OCI-LY7 (cell line): ENCODE measurements at regions not wholly inside any gene's neighbourhood (a gene's known extent, or its start where the extent isn't known, plus 50 kb on each side); places are given as distances from the start of the nearest gene placed in this dataset.

ENCODE experiments used
- BruUV-seq: library from RNA; stranded (reverse); fragments of 400-500 nt; replicated peaks from 2 replicates; lab custom pipeline; 2021; lab: Mats Ljungman, UMichigan
- CTCF ChIA-PET: fragments of 300-600 bp; sonication (Branson Sonifier 250); formaldehyde crosslinking; loops from one replicate; lab custom pipeline; 2022; ENCODE audit warnings: antibody characterized with exemption; ENCODE audit not compliant: unreplicated experiment; lab: Charles Lee
- POLR2A ChIA-PET: fragments of 300-600 bp; sonication (Branson Sonifier 250); formaldehyde crosslinking; loops from one replicate; lab custom pipeline; 2022; ENCODE audit warnings: antibody characterized with exemption; lab: Charles Lee
- DNase-seq: peaks from one replicate; pipeline ENCODE4 v3.0.0-alpha.2; 2015; ENCODE audit warnings: low spot score
- H2AFZ ChIP-seq: fragments of 200-600 bp; sonication (generic), shearing (Covaris generic); 2 replicates; pipeline ENCODE4 v1.6.1; 2014; ENCODE audit warnings: mild to moderate bottlenecking, antibody characterized with exemption, low read length, moderate library complexity
- H3K27ac ChIP-seq: fragments of 200-600 bp; sonication (generic); 2 replicates; pipeline ENCODE4 v1.5.1; 2014; ENCODE audit warnings: mixed run types, low read depth, mild to moderate bottlenecking, moderate library complexity, low read length, inconsistent platforms; ENCODE audit not compliant: poor library complexity, severe bottlenecking
- H3K36me3 ChIP-seq: fragments of 200-600 bp; sonication (generic); 2 replicates; pipeline ENCODE4 v1.6.1; 2014; ENCODE audit warnings: mild to moderate bottlenecking, antibody characterized with exemption, low read length, moderate library complexity, mixed read lengths; ENCODE audit not compliant: insufficient read depth
- H3K4me1 ChIP-seq: fragments of 200-600 bp; sonication (generic); 2 replicates; pipeline ENCODE4 v1.5.1; 2014; ENCODE audit warnings: mild to moderate bottlenecking, low read length; ENCODE audit not compliant: insufficient read depth, poor library complexity, severe bottlenecking
- H3K4me2 ChIP-seq: fragments of 200-600 bp; sonication (generic); 2 replicates; pipeline ENCODE4 v1.6.1; 2014; ENCODE audit warnings: mild to moderate bottlenecking, low read length
- H3K4me3 ChIP-seq: fragments of 200-600 bp; sonication (generic); 2 replicates; pipeline ENCODE4 v1.5.1; 2014; ENCODE audit warnings: mild to moderate bottlenecking, low read depth, low read length; ENCODE audit not compliant: poor library complexity, severe bottlenecking
- H3K79me2 ChIP-seq: fragments of 200-600 bp; sonication (generic); 2 replicates; pipeline ENCODE4 v1.6.1; 2016; ENCODE audit warnings: low read depth, mild to moderate bottlenecking, low read length, moderate library complexity, mixed read lengths; ENCODE audit not compliant: insufficient read depth
- H3K9me2 ChIP-seq: fragments of 200-600 bp; sonication (generic); 2 replicates; pipeline ENCODE4 v1.6.1; 2016; ENCODE audit warnings: mild to moderate bottlenecking, low read length, mixed read lengths; ENCODE audit not compliant: insufficient read depth
- H3K9me3 ChIP-seq: fragments of 200-600 bp; sonication (generic); 2 replicates; pipeline ENCODE4 v1.6.1; 2014; ENCODE audit warnings: mild to moderate bottlenecking, mixed run types, low read length, mixed read lengths
- H4K20me1 ChIP-seq: fragments of 200-600 bp; sonication (generic); 2 replicates; pipeline ENCODE4 v1.6.1; 2014; ENCODE audit warnings: mild to moderate bottlenecking, antibody characterized with exemption, low read length, moderate library complexity, mixed read lengths; ENCODE audit not compliant: insufficient read depth
- EZH2phosphoT487 ChIP-seq: fragments of 200-600 bp; sonication (generic); IDR thresholded peaks from 2 replicates; pipeline ENCODE4 v1.6.1; 2018; ENCODE audit warnings: low read depth, borderline replicate concordance, mild to moderate bottlenecking, mixed run types, antibody characterized with exemption, low read length, moderate library complexity, mixed read lengths
- intact Hi-C: fragments of 100-400 bp; cut with micrococcal nuclease; formaldehyde crosslinking; loops from one replicate; pipeline ENCODE4 v1.10.0; 2022; ENCODE audit not compliant: unreplicated experiment
- TF ChIP-seq, protein P1 (sequence below): fragments of 200-600 bp; sonication (generic); conservative IDR thresholded peaks from 2 replicates; pipeline ENCODE4 v1.5.1; 2014; ENCODE audit warnings: mild to moderate bottlenecking, antibody characterized with exemption, low read length, moderate library complexity, mixed read lengths

DNA sequence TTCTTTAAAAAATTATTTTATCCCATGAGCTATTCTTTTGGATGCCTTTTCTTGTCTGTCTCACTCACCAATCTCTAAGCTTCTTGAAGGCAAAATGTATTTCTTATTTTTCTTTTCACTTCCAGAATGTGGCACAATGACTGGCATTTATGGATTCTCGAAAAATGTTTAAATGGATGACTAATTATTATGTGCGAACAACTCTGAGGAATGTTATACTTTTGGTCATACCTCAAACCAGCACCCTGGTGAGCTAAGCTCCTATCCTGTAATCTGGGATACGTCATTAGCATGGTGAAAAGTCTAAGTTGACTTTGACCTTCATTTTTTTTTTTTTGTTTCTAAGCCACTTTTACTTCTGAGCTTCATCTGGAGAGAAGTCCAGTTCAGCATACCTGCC lies 214.0 kb upstream of the CEP162 start:
- Histone ChIP-seq H2AFZ (no peak overlapping the region), H3K36me3 (no peaks in the 10 kb centered on the region), H3K79me2 (no peaks in the 10 kb centered on the region), H3K4me2 (no peak overlapping the region), H3K9me3 (no peaks in the 10 kb centered on the region), H3K9me2 (no peaks in the 10 kb centered on the region), H3K4me3 (no peak overlapping the region), H3K27ac (no peak overlapping the region), H3K4me1 (no peaks in the 10 kb centered on the region), H4K20me1 (no peaks in the 10 kb centered on the region)
- no peak for TF ChIP-seq EZH2phosphoT487
- TF ChIP-seq, protein P1, sequence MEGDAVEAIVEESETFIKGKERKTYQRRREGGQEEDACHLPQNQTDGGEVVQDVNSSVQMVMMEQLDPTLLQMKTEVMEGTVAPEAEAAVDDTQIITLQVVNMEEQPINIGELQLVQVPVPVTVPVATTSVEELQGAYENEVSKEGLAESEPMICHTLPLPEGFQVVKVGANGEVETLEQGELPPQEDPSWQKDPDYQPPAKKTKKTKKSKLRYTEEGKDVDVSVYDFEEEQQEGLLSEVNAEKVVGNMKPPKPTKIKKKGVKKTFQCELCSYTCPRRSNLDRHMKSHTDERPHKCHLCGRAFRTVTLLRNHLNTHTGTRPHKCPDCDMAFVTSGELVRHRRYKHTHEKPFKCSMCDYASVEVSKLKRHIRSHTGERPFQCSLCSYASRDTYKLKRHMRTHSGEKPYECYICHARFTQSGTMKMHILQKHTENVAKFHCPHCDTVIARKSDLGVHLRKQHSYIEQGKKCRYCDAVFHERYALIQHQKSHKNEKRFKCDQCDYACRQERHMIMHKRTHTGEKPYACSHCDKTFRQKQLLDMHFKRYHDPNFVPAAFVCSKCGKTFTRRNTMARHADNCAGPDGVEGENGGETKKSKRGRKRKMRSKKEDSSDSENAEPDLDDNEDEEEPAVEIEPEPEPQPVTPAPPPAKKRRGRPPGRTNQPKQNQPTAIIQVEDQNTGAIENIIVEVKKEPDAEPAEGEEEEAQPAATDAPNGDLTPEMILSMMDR: no peak
- no peak for DNase-seq
- ChIA-PET CTCF (no interaction called here), POLR2A (interaction anchor here (0.8 kb wide), 1 partner anchor 19 kb away, joined by 3 read pairs; no protein-coding TSS in a partner anchor)
- intact Hi-C loops: no loop called here
- no TSS peak for BruUV-seq

DNA sequence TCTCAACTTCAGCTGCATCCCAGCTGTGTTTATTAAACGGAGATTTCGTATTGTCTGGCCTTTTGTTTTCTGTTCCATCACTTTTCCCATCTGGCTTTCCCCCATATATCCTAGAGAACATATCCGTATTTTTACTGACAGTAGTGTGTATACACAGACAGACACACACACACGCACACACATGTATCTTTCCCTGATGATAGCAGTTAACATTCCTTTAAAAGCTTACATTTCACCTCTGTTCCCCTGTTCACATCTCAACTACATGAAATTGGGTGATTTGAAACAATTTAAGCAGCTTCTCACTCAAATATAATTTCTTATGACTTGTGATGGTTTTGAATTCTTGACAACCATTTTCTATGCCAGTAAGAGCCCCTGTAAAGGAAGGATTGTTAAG lies 207.1 kb upstream of the CEP162 start:
- H3K27ac ChIP-seq: no peak overlapping the region
- H3K4me3 ChIP-seq: no peak overlapping the region
- POLR2A ChIA-PET: interaction anchor here (0.6 kb wide), 2 partner anchors 14 to 66 kb away, joined by 3 read pairs; no protein-coding TSS in a partner anchor
- no peak overlapping the region for H2AFZ ChIP-seq
- no peak for DNase-seq
- no peaks in the 10 kb centered on the region for H3K4me1 ChIP-seq
- H3K79me2 ChIP-seq: no peaks in the 10 kb centered on the region
- no peaks in the 10 kb centered on the region for H4K20me1 ChIP-seq
- TF ChIP-seq EZH2phosphoT487: no peak
- TF ChIP-seq, protein P1: no peak
- CTCF ChIA-PET: no interaction called here
- intact Hi-C loops: no loop called here
- no peaks in the 10 kb centered on the region for H3K36me3 ChIP-seq
- H3K9me2 ChIP-seq: no peaks in the 10 kb centered on the region
- H3K4me2 ChIP-seq: no peak overlapping the region
- no peaks in the 10 kb centered on the region for H3K9me3 ChIP-seq
- BruUV-seq: no TSS peak

DNA sequence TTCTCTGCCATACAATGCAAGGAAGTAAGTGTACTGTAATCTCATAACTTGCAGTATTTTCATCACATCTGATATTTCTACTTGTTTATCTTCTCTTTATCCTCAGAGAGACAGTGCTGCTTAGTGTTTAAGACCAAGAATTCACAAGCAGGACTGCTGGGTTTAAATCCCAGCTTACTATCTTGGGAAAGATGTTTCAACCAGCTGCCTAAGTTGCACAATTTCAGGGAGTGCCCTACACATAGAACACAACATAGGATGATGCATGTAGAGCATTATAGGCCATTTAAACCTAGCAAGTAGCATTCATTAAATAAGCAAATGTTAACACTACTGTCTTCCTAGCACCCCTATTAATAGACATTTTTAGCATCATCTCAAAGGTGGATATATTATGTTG lies 205.2 kb upstream of the CEP162 start:
- H3K79me2 ChIP-seq: no peaks in the 10 kb centered on the region
- no peaks in the 10 kb centered on the region for H3K36me3 ChIP-seq
- no peaks in the 10 kb centered on the region for H3K9me2 ChIP-seq
- no peaks in the 10 kb centered on the region for H3K9me3 ChIP-seq
- H3K4me1 ChIP-seq: no peaks in the 10 kb centered on the region
- H2AFZ ChIP-seq: no peak overlapping the region
- ChIA-PET CTCF (no interaction called here), POLR2A (no interaction called here)
- H3K4me2 ChIP-seq: no peak overlapping the region
- intact Hi-C loops: no loop called here
- no TSS peak for BruUV-seq
- TF ChIP-seq, protein P1: no peak
- TF ChIP-seq EZH2phosphoT487: no peak
- no peaks in the 10 kb centered on the region for H4K20me1 ChIP-seq
- H3K27ac ChIP-seq: no peak overlapping the region
- no peak for DNase-seq
- no peak overlapping the region for H3K4me3 ChIP-seq
